ENCODE measurements at regions not wholly inside any gene's neighbourhood (a gene's known extent, or its start where the extent isn't known, plus 50 kb on each side); places are given as distances from the start of the nearest gene placed in this dataset.
"Not testable (repeated sequence)": the region's sequence is repeated elsewhere in the genome, so short reads cannot be mapped to it uniquely, and the experiment has no call there.

DNA sequence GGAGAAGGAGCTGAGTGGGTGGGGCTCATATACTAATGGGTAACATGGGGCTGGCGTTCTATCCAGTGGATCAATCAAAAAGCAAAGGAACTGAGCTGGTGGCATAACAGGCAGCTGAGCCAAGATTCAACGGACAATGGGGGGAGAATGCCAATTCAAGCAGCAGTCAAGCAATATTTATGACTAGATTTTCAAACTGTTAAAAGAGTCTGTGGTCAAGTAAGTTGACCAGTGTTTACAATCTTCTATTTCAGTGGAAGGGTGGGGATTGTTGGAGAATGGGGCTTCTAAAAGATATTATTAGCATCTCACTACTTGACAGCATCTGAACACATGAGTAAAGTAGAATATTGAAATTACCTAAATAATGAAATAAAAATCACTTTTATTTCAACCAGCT is 64.9 kb upstream of the SCRG1 start:
- TF ChIP-seq, protein P1, sequence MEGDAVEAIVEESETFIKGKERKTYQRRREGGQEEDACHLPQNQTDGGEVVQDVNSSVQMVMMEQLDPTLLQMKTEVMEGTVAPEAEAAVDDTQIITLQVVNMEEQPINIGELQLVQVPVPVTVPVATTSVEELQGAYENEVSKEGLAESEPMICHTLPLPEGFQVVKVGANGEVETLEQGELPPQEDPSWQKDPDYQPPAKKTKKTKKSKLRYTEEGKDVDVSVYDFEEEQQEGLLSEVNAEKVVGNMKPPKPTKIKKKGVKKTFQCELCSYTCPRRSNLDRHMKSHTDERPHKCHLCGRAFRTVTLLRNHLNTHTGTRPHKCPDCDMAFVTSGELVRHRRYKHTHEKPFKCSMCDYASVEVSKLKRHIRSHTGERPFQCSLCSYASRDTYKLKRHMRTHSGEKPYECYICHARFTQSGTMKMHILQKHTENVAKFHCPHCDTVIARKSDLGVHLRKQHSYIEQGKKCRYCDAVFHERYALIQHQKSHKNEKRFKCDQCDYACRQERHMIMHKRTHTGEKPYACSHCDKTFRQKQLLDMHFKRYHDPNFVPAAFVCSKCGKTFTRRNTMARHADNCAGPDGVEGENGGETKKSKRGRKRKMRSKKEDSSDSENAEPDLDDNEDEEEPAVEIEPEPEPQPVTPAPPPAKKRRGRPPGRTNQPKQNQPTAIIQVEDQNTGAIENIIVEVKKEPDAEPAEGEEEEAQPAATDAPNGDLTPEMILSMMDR (IDR thresholded peaks at IDR 0.05) = no peak
- no peak for TF ChIP-seq POLR2A (IDR thresholded peaks at IDR 0.05)
- intact Hi-C loops (cut with DNase I) = no loop called here
- 78 to 91% methylated on average over 2 of the region's 2 CpGs for WGBS, 2 donors
- H3K4me1 ChIP-seq = no peaks in the 10 kb centered on the region
- no peaks in the 10 kb centered on the region for H3K36me3 ChIP-seq
- no peak for DNase-seq
- H3K4me3 ChIP-seq = no peak overlapping the region
- no peaks in the 10 kb centered on the region for H3K9me3 ChIP-seq
- H3K27ac ChIP-seq = no peak overlapping the region
- H3K27me3 ChIP-seq = no peaks in the 10 kb centered on the region

DNA sequence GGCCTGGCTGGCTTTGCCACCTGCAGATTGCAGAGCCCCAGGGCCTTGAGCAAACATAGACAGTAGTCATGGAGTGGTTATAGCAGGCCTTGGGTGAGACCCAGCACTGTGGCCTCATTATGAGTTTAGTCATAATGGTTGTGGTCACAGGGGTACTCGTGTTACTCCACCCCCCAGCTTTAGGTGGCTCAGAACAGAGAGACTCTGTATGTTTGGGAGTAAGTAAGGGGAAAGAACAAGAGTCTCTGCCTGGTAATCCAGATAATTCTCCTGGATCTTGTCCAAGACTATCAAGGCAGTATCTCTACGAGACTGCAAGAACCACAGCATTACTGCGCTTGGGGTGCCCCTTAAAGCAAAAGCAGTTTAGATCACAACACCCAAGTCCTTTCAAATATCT is 62.3 kb upstream of the SCRG1 start:
- no peaks in the 10 kb centered on the region for H3K9me3 ChIP-seq
- DNase-seq = no peak
- no peak overlapping the region for H3K4me3 ChIP-seq
- H3K36me3 ChIP-seq = no peaks in the 10 kb centered on the region
- no peaks in the 10 kb centered on the region for H3K27me3 ChIP-seq
- 68 to 73% methylated on average over 3 of the region's 3 CpGs for WGBS, 2 donors
- no peaks in the 10 kb centered on the region for H3K4me1 ChIP-seq
- H3K27ac ChIP-seq = no peak overlapping the region
- TF ChIP-seq, protein P1 (IDR thresholded peaks at IDR 0.05) = no peak
- TF ChIP-seq POLR2A (IDR thresholded peaks at IDR 0.05) = no peak
- intact Hi-C loops (cut with DNase I) = no loop called here

DNA sequence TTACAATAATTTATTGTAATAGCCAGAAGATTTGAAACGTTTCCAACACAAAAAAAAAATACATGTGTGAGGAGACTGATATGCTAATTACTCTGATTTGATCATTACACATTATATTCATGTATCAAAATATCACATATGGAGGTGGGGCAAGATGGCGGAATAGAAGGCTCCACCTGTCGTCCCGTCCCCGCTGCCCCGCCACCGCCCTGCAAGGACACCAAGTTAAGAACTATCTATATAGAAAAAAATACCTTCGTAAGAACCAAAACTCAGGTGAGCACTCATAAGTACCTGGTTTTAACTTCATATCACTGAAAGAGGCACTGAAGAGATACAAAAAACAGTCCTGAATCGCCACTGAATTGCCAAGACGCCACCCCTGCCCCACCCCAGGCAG is 60.9 kb upstream of the SCRG1 start:
- H3K36me3 ChIP-seq = no peaks in the 10 kb centered on the region
- intact Hi-C loops (cut with DNase I) = no loop called here
- H3K4me1 ChIP-seq = no peaks in the 10 kb centered on the region
- H3K9me3 ChIP-seq = no peaks in the 10 kb centered on the region
- 90 to 91% methylated on average over 10 of the region's 10 CpGs for WGBS, 2 donors
- no peak overlapping the region for H3K4me3 ChIP-seq
- no peak overlapping the region for H3K27ac ChIP-seq
- H3K27me3 ChIP-seq = no peaks in the 10 kb centered on the region
- no peak for DNase-seq
- TF ChIP-seq, protein P1 (IDR thresholded peaks at IDR 0.05) = no peak
- no peak for TF ChIP-seq POLR2A (IDR thresholded peaks at IDR 0.05)

DNA sequence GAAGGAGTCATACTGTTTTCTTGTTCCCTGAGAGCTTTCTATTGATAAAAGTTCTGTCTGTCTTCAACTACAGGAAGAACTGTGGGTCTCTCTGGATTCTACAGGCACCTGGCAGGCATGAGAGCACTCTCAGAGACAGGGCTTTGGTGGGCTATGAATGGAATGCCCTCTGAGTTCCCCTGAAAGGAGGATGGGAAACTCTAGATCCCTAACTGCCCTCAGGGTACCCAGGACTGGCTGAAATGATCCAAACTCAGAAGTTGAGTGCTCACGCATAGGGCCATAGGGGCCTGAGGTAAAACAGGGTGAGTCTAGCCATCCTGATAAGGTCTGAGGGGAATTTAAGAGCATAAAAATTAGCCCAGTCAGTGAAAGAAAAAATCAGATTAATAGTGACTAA is 59.0 kb upstream of the SCRG1 start:
- WGBS, 2 donors = 100% methylated on average over 1 of the region's 1 CpG; no CpG with 5 or more reads in 1 of the 2 donors
- Histone ChIP-seq H3K36me3 (no peaks in the 10 kb centered on the region), H3K9me3 (no peaks in the 10 kb centered on the region), H3K4me3 (no peak overlapping the region), H3K4me1 (no peaks in the 10 kb centered on the region), H3K27ac (no peak overlapping the region), H3K27me3 (no peaks in the 10 kb centered on the region)
- no peak for DNase-seq
- TF ChIP-seq, protein P1 (IDR thresholded peaks at IDR 0.05) = no peak
- no peak for TF ChIP-seq POLR2A (IDR thresholded peaks at IDR 0.05)
- intact Hi-C loops (cut with DNase I) = no loop called here

DNA sequence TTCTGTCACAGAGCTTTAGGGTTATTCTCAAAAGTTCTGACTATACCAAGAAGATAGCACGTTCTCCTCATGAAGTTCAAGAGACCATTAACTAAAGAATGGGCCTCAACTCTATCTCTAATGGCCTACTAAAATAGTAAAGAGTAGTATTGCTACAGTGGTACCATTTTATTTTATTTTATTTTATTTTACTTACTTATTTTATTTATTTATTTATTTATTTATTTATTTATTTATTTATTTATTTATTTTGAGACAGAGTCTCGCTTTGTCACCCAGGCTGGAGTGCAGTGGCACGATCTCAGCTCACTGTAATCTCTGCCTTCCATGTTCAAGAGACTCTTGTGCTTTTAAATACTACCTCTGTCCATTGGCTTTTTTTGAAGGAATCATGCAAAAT is 52.5 kb upstream of the SCRG1 start:
- H3K27ac ChIP-seq; H3K27me3 ChIP-seq; H3K4me1 ChIP-seq; H3K9me3 ChIP-seq; H3K36me3 ChIP-seq; intact Hi-C loops (cut with DNase I); DNase-seq; H3K4me3 ChIP-seq: not testable (repeated sequence)
- 85 to 97% methylated on average over 3 of the region's 3 CpGs for WGBS, 2 donors

DNA sequence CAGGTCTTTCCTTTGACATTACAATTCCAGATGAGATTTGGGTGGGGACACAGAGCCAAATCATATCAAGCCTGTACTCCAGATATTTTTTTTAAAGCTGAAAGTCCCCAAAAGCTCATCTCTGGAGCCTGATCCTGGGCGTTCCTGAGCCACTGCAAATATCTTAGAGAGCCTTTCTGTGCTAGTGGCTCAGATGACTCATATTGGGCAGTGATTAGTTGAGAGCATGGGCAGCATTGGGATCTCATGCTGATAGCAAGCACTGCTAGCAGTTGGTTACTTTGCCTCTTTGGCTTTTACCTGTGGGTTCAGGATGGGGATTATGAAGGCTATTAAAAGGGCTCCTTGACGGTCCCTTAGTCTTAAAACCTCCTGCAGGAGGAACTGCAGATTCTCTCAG is 51.4 kb upstream of the SCRG1 start:
- no peaks in the 10 kb centered on the region for H3K27me3 ChIP-seq
- intact Hi-C loops (cut with DNase I) = no loop called here
- H3K27ac ChIP-seq = no peak overlapping the region
- no peaks in the 10 kb centered on the region for H3K9me3 ChIP-seq
- WGBS, 2 donors = 71 to 82% methylated on average over 1 to 2 of the region's 2 CpGs
- no peak overlapping the region for H3K4me3 ChIP-seq
- H3K4me1 ChIP-seq = peaks cover 0 to 7% (median 0%) of the 10 kb centered on the region in 3 donors
- TF ChIP-seq POLR2A (IDR thresholded peaks at IDR 0.05) = no peak
- TF ChIP-seq, protein P1 (IDR thresholded peaks at IDR 0.05) = no peak
- DNase-seq = no peak
- H3K36me3 ChIP-seq = no peaks in the 10 kb centered on the region
